H1 (cell line): ENCODE measurements at regions not wholly inside any gene's neighbourhood (a gene's known extent, or its start where the extent isn't known, plus 50 kb on each side); places are given as distances from the start of the nearest gene placed in this dataset.

Experiments used
- CTCF ChIA-PET: fragments of 300-600 bp; sonication (Branson Sonifier 250); formaldehyde crosslinking; loops from one replicate; lab custom pipeline; 2021; ENCODE audit not compliant: partially characterized antibody; lab: Charles Lee
- POLR2A ChIA-PET: fragments of 300-600 bp; sonication (Branson Sonifier 250); formaldehyde crosslinking; loops from one replicate; lab custom pipeline; 2021; ENCODE audit warnings: inconsistent platforms; ENCODE audit not compliant: partially characterized antibody; lab: Charles Lee
- DNase-seq, 2 experiments: peaks; one replicate each; pipeline versions ENCODE4 v3.0.0 to v3.0.0-alpha.2; 2010 to 2022; ENCODE audit warnings: low spot score in 2 of 2, low read depth in 1 of 2, mixed read lengths in 1 of 2
- FAIRE-seq: peaks from 2 replicates; lab custom pipeline; 2011; peaks lifted over from hg19 to GRCh38; lab: Jason Lieb, UNC
- H2AFZ ChIP-seq: 2 replicates; pipeline ENCODE4 v1.8.1; 2012; ENCODE audit warnings: low read length, inconsistent platforms
- H2AK5ac ChIP-seq: 2 replicates; pipeline ENCODE4 v1.6.1; 2013; ENCODE audit warnings: low read depth, low read length
- H2BK120ac ChIP-seq: replicated peaks from 2 replicates; pipeline ENCODE3; 2013; ENCODE audit warnings: low read depth, low read length, inconsistent platforms
- H2BK12ac ChIP-seq: 2 replicates; pipeline ENCODE4 v1.6.1; 2013; ENCODE audit warnings: low read depth, low read length
- H2BK15ac ChIP-seq: 2 replicates; pipeline ENCODE4 v1.6.1; 2013; ENCODE audit warnings: low read length
- H2BK20ac ChIP-seq: 2 replicates; pipeline ENCODE4 v1.6.1; 2013; ENCODE audit warnings: low read length
- H2BK5ac ChIP-seq: 2 replicates; pipeline ENCODE4 v1.6.1; 2013; ENCODE audit warnings: low read depth, low read length
- H3K14ac ChIP-seq: 2 replicates; pipeline ENCODE4 v1.6.1; 2013; ENCODE audit warnings: inconsistent platforms; ENCODE audit not compliant: insufficient read length
- H3K18ac ChIP-seq: 2 replicates; pipeline ENCODE4 v1.6.1; 2013; ENCODE audit warnings: low read length; ENCODE audit errors: extremely low read depth
- H3K23ac ChIP-seq: 2 replicates; pipeline ENCODE4 v1.6.1; 2013; ENCODE audit warnings: inconsistent platforms; ENCODE audit not compliant: insufficient read length
- H3K23me2 ChIP-seq: 2 replicates; pipeline ENCODE4 v1.6.1; 2013; ENCODE audit warnings: low read depth, low read length
- H3K27ac ChIP-seq: 2 replicates; pipeline ENCODE4 v1.6.1; 2011; ENCODE audit warnings: low read depth, low read length, inconsistent platforms
- H3K27me3 ChIP-seq, 4 experiments: replicated peaks in 1 of 4; 1 replicate in 1 of 4; 2 replicates in 3 of 4; pipeline versions ENCODE4 v1.6.1 to v1.8.1; 2011 to 2013; ENCODE audit warnings: low read length in 3 of 4, mild to moderate bottlenecking in 3 of 4, inconsistent platforms in 2 of 4, mixed read lengths in 2 of 4, moderate library complexity in 1 of 4; ENCODE audit not compliant: control insufficient read depth in 3 of 4, insufficient read depth in 3 of 4; ENCODE audit errors: extremely low read depth in 1 of 4
- H3K36me3 ChIP-seq, 4 experiments: 2 replicates each; pipeline versions ENCODE4 v1.6.1 to v1.8.1; 2011 to 2013; ENCODE audit warnings: mild to moderate bottlenecking in 4 of 4, low read length in 3 of 4, moderate library complexity in 2 of 4, control low read depth in 1 of 4, inconsistent platforms in 1 of 4; ENCODE audit not compliant: insufficient read depth in 4 of 4, control insufficient read depth in 2 of 4
- H3K4ac ChIP-seq: replicated peaks from 2 replicates; pipeline ENCODE3; 2013; ENCODE audit warnings: low read length, low read depth, mixed read lengths, inconsistent platforms; ENCODE audit not compliant: insufficient read length
- H3K4me1 ChIP-seq, 4 experiments: replicated peaks in 1 of 4; 1 replicate in 1 of 4; 2 replicates in 3 of 4; pipeline versions ENCODE4 v1.6.1 to v1.8.1; 2011 to 2013; ENCODE audit warnings: low read length in 3 of 4, inconsistent platforms in 2 of 4, mixed read lengths in 1 of 4; ENCODE audit not compliant: insufficient read depth in 4 of 4, control insufficient read depth in 3 of 4
- H3K4me2 ChIP-seq, 2 experiments: 2 replicates each; pipeline versions ENCODE4 v1.6.1 to v1.8.1; 2011 to 2013; ENCODE audit warnings: low read depth in 2 of 2, low read length in 2 of 2, control low read depth in 1 of 2, inconsistent platforms in 1 of 2, mild to moderate bottlenecking in 1 of 2; ENCODE audit not compliant: insufficient read depth in 1 of 2
- H3K4me3 ChIP-seq, 4 experiments: fragments of 200-600, 300-600 bp in 1 of 4; sonication (generic), shearing (Covaris generic), sonication (Bioruptor Twin) in 1 of 4; 2 replicates each; pipeline versions ENCODE4 v1.5.1 to v1.8.1; 2011 to 2016; ENCODE audit warnings: low read length in 4 of 4, low read depth in 3 of 4, control low read depth in 2 of 4, inconsistent platforms in 2 of 4, mild to moderate bottlenecking in 2 of 4, mixed read lengths in 1 of 4, moderate library complexity in 1 of 4; ENCODE audit not compliant: insufficient read depth in 2 of 4; ENCODE audit errors: extremely low read depth in 1 of 4
- H3K56ac ChIP-seq: replicated peaks from 2 replicates; pipeline ENCODE3; 2013; ENCODE audit warnings: low read depth, mild to moderate bottlenecking, mixed read lengths, low read length, inconsistent platforms; ENCODE audit not compliant: insufficient read length
- H3K79me1 ChIP-seq: 2 replicates; pipeline ENCODE4 v1.6.1; 2013; ENCODE audit warnings: low read depth, low read length, control low read depth
- H3K79me2 ChIP-seq, 2 experiments: 2 replicates each; pipeline versions ENCODE4 v1.6.1 to v1.8.1; 2012 to 2013; ENCODE audit warnings: low read length in 2 of 2, mild to moderate bottlenecking in 2 of 2, inconsistent platforms in 1 of 2; ENCODE audit not compliant: insufficient read depth in 2 of 2, control insufficient read depth in 1 of 2
- H3K9ac ChIP-seq, 4 experiments: replicated peaks in 1 of 4; 1 replicate in 1 of 4; 2 replicates in 3 of 4; pipeline versions ENCODE4 v1.6.1 to v1.8.1; 2011 to 2013; ENCODE audit warnings: low read depth in 3 of 4, low read length in 3 of 4, control low read depth in 2 of 4, mild to moderate bottlenecking in 2 of 4, moderate library complexity in 2 of 4, inconsistent platforms in 1 of 4; ENCODE audit errors: extremely low read depth in 1 of 4
- H3K9me3 ChIP-seq, 2 experiments: 2 replicates each; pipeline versions ENCODE4 v1.6.1 to v1.8.1; 2012 to 2013; ENCODE audit warnings: mild to moderate bottlenecking in 2 of 2, moderate library complexity in 2 of 2, control low read depth in 1 of 2, inconsistent platforms in 1 of 2, low read depth in 1 of 2, low read length in 1 of 2, mixed read lengths in 1 of 2; ENCODE audit not compliant: insufficient read depth in 2 of 2
- H4K20me1 ChIP-seq, 2 experiments: replicated peaks in 1 of 2; 2 replicates each; pipeline versions ENCODE3 to v1.8.1; 2011 to 2013; ENCODE audit warnings: inconsistent platforms in 2 of 2, low read length in 2 of 2, mild to moderate bottlenecking in 1 of 2; ENCODE audit not compliant: insufficient read depth in 2 of 2, control insufficient read depth in 1 of 2
- H4K5ac ChIP-seq: 2 replicates; pipeline ENCODE4 v1.6.1; 2013; ENCODE audit warnings: low read length, low read depth, mixed read lengths, inconsistent platforms; ENCODE audit not compliant: insufficient read length
- H4K8ac ChIP-seq: 2 replicates; pipeline ENCODE4 v1.8.0; 2013; ENCODE audit warnings: mild to moderate bottlenecking, moderate library complexity, low read length, inconsistent platforms; ENCODE audit not compliant: insufficient read depth; ENCODE audit errors: extremely low read depth
- H4K91ac ChIP-seq: replicated peaks from 2 replicates; pipeline ENCODE3; 2013; ENCODE audit warnings: low read length, mixed read lengths, inconsistent platforms; ENCODE audit not compliant: insufficient read length
- JUN ChIP-seq: IDR thresholded peaks from 2 replicates; pipeline ENCODE4 v1.6.1; 2011; ENCODE audit warnings: low read depth, mild to moderate bottlenecking, improper control_type of control experiment, low read length
- POLR2AphosphoS5 ChIP-seq: IDR thresholded peaks from 2 replicates; pipeline ENCODE4 v1.6.1; 2011; ENCODE audit warnings: low read depth, low read length
- WGBS, 2 experiments: shearing (Covaris generic) in 1 of 2; methylation state at CpG; one replicate each; pipeline versions ENCODE4 v1.1.6 to v1.1.7; 2013 to 2015; ENCODE audit warnings: low lambda C conversion rate in 2 of 2, mixed read lengths in 2 of 2, inconsistent platforms in 1 of 2, low coverage in 1 of 2, missing lambda C conversion rate in 1 of 2; ENCODE audit not compliant: insufficient replicate concordance in 2 of 2, insufficient coverage in 1 of 2, insufficient read length in 1 of 2; ENCODE audit errors: extremely low coverage in 1 of 2, missing lambda C conversion rate in 1 of 2; 5-methylcytosine and 5-hydroxymethylcytosine counted together

- H3K36me3 ChIP-seq, result no peaks in the 10 kb centered on the region
- no peak overlapping the region for H2AFZ ChIP-seq
- H2AK5ac ChIP-seq, result no peak overlapping the region
- no peak overlapping the region for H3K4me3 ChIP-seq
- no peak overlapping the region for H3K56ac ChIP-seq
- no peak overlapping the region for H3K14ac ChIP-seq
- no peaks in the 10 kb centered on the region for H3K79me1 ChIP-seq
- H4K91ac ChIP-seq, result no peak overlapping the region
- no peak overlapping the region for H4K5ac ChIP-seq
- CTCF ChIA-PET, result interaction anchor here (0.5 kb wide), 1 partner anchor 198 kb away, joined by 4 read pairs; no protein-coding TSS in a partner anchor
- no peaks in the 10 kb centered on the region for H4K20me1 ChIP-seq
- no peaks in the 10 kb centered on the region for H3K79me2 ChIP-seq
- FAIRE-seq, result no peak
- no peak overlapping the region for H2BK120ac ChIP-seq
- no peak overlapping the region for H3K4ac ChIP-seq
- H3K27me3 ChIP-seq, result no peaks in the 10 kb centered on the region
- H2BK20ac ChIP-seq, result no peak overlapping the region
- H3K23ac ChIP-seq, result no peak overlapping the region
- TF ChIP-seq JUN, result no peak
- TF ChIP-seq POLR2AphosphoS5, result no peak
- TF ChIP-seq, all 59 proteins: peak for 0
- DNase-seq, result no peak
- Histone ChIP-seq H4K8ac (no peak overlapping the region), H3K4me2 (no peak overlapping the region), H2BK5ac (no peak overlapping the region), H3K27ac (no peak overlapping the region), H3K9ac (no peak overlapping the region), H2BK12ac (no peak overlapping the region), H3K18ac (no peak overlapping the region), H2BK15ac (no peak overlapping the region), H3K9me3 (0 out of 4 replicates have a peak, but pooled peaks cover 0 to 4% of the 10 kb centered on the region in 2 experiments), H3K23me2 (no peaks in the 10 kb centered on the region), H3K4me1 (no peaks in the 10 kb centered on the region)
- WGBS, 2 experiments, result 97% methylated on average over 3 of the region's 3 CpGs; no CpG with 5 or more reads in 1 of the 2 experiments
- POLR2A ChIA-PET, result no interaction called here
Measured at GRCh38 chr4:19159874-19160273, 1091.8 kb upstream of the SLIT2 start.
